AG09309 (cell line): ENCODE measurements at regions not wholly inside any gene's neighbourhood (a gene's known extent, or its start where the extent isn't known, plus 50 kb on each side); places are given as distances from the start of the nearest gene placed in this dataset.

ENCODE experiments used
- DNase-seq: peaks from one replicate; pipeline ENCODE4 v3.0.0-alpha.2; 2010; ENCODE audit warnings: low read depth
- H3K4me3 ChIP-seq: 2 replicates; pipeline ENCODE4 v1.5.1; 2011; ENCODE audit warnings: mild to moderate bottlenecking, low read depth, low read length, moderate library complexity; ENCODE audit not compliant: control insufficient read depth
- TF ChIP-seq, protein P1 (sequence below): IDR thresholded peaks from 2 replicates; pipeline ENCODE4 v1.5.1; 2011; ENCODE audit warnings: mild to moderate bottlenecking, low read depth, low read length, inconsistent platforms; ENCODE audit not compliant: insufficient read depth, control insufficient read depth; ENCODE audit errors: missing control alignments

GRCh38 chr2:76675212-76675611, 847.0 kb downstream of the LRRTM4 start:
- H3K4me3 ChIP-seq: no peak overlapping the region
- DNase-seq: no peak
- TF ChIP-seq, protein P1, sequence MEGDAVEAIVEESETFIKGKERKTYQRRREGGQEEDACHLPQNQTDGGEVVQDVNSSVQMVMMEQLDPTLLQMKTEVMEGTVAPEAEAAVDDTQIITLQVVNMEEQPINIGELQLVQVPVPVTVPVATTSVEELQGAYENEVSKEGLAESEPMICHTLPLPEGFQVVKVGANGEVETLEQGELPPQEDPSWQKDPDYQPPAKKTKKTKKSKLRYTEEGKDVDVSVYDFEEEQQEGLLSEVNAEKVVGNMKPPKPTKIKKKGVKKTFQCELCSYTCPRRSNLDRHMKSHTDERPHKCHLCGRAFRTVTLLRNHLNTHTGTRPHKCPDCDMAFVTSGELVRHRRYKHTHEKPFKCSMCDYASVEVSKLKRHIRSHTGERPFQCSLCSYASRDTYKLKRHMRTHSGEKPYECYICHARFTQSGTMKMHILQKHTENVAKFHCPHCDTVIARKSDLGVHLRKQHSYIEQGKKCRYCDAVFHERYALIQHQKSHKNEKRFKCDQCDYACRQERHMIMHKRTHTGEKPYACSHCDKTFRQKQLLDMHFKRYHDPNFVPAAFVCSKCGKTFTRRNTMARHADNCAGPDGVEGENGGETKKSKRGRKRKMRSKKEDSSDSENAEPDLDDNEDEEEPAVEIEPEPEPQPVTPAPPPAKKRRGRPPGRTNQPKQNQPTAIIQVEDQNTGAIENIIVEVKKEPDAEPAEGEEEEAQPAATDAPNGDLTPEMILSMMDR: no peak

- H3K4me3 ChIP-seq: no peak overlapping the region
- no peak for DNase-seq
- TF ChIP-seq, protein P1: no peak
Measured at GRCh38 chr2:76672798-76673197, 849.4 kb downstream of the LRRTM4 start.

DNA sequence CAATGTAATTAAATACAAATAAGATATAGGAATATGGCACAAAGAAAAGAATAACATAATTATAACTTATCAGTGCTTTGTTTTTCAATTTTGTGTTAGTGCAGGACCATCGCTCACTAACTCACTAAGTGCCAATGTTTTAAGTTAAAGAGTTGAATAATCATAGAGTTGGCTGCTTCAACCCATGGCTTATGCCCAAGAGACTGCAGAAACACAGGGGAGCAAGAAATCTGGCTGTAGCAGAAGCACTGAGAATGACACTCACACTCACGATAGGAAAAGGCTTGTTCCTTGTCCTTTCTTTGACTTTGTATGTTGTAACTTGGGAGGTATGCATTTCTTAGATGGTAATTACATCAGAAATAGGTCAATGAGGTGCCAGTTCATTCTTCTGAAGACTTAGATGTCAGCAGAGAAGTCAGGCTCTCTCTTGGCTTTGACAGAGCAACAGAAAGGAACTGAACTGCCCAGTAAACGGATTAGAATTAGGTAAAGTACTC, 852.2 kb downstream of the LRRTM4 start:
- no peak for DNase-seq
- TF ChIP-seq, protein P1: no peak
- no peak overlapping the region for H3K4me3 ChIP-seq

DNA sequence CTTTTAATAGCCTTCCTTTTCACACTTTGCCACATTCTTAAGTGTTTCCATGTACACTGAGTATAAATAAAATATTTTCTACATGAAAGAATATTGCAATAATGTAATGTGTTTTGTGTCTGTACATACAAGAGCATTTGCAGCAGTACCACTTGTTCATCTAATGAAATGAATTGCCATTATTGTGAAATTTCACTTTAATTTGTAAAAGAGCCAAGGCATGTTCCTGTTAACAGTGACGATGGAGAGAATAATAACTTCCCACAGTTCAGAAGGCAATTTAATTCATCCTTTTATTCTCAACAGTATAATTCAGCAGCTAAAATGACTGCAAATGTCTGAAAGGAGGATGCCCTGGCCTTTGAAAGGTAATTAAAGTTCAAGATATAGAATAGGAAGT, 853.9 kb downstream of the LRRTM4 start:
- DNase-seq: no peak
- TF ChIP-seq, protein P1: no peak
- H3K4me3 ChIP-seq: no peak overlapping the region

DNA sequence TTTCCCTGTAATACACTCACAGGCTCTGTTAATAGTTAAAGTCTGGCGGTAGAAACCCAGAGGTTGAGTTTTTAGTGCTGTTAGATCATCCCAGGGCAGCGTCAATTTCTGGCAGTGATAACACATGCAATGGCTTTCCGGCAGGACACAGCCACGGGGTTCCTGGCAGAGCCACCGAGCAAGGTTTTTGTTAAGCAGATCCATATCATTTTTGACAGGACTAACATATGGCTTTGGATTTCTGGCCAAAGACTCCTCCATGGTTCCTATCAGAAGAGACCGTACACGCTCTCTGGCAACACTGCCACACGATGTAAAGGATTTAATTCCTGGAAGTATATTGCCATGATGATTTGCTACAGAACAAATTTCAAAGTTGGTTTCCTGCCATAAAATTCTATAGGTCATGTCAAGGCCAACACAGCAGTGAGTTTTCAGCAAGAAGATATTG, 854.3 kb downstream of the LRRTM4 start:
- H3K4me3 ChIP-seq: no peak overlapping the region
- no peak for DNase-seq
- TF ChIP-seq, protein P1: no peak

GRCh38 chr2:76642129-76642528, 880.0 kb downstream of the LRRTM4 start:
- H3K4me3 ChIP-seq: no peak overlapping the region
- TF ChIP-seq, protein P1: no peak
- no peak for DNase-seq

- DNase-seq: no peak
- TF ChIP-seq, protein P1: no peak
- H3K4me3 ChIP-seq: no peak overlapping the region
Measured at GRCh38 chr2:76641506-76641905, 880.7 kb downstream of the LRRTM4 start.
